Breast epithelium (tissue), 4 donors: ENCODE measurements at regions not wholly inside any gene's neighbourhood (a gene's known extent, or its start where the extent isn't known, plus 50 kb on each side); places are given as distances from the start of the nearest gene placed in this dataset.

ENCODE experiments used
- DNase-seq, 2 donors: peaks; one replicate each; pipeline ENCODE4 v3.0.0-alpha.2; 2019; ENCODE audit warnings: low spot score in 2 of 2
- H3K27ac ChIP-seq, 2 donors: fragments of 200-600 bp; sonication (generic) in 1 of 2; one replicate each; pipeline ENCODE4 v1.5.1; 2016 to 2019; ENCODE audit warnings: mild to moderate bottlenecking in 1 of 2
- H3K27me3 ChIP-seq, 2 donors: fragments of 200-600 bp; sonication (generic) in 1 of 2; one replicate each; pipeline versions ENCODE4 v1.5.1 to v1.6.0; 2017 to 2019; ENCODE audit warnings: control low read depth in 1 of 2, mild to moderate bottlenecking in 1 of 2
- H3K36me3 ChIP-seq: fragments of 200-600 bp; one replicate; pipeline ENCODE4 v1.5.1; 2019
- H3K4me1 ChIP-seq, 2 donors: fragments of 200-600 bp; sonication (generic); one replicate each; pipeline ENCODE4 v1.5.1; 2016 to 2019; ENCODE audit warnings: control low read depth in 1 of 2
- H3K4me3 ChIP-seq, 3 donors: fragments of 200-600 bp; sonication (generic); 1 replicate in 2 of 3; 2 replicates in 1 of 3; pipeline ENCODE4 v1.5.1; 2016 to 2019; ENCODE audit warnings: mild to moderate bottlenecking in 3 of 3, moderate library complexity in 2 of 3
- H3K9me3 ChIP-seq, 2 donors: fragments of 200-600 bp; sonication (generic) in 1 of 2; one replicate each; pipeline ENCODE4 v1.5.1; 2016 to 2019; ENCODE audit warnings: control low read depth in 1 of 2
- POLR2A ChIP-seq: fragments of 450-650 bp; IDR thresholded peaks from one replicate; pipeline ENCODE4 v1.6.1; 2016; ENCODE audit warnings: antibody characterized with exemption, mild to moderate bottlenecking, moderate library complexity
- POLR2AphosphoS5 ChIP-seq, 3 donors: sonication (generic); formaldehyde crosslinking; IDR thresholded peaks; one replicate each; pipeline ENCODE4 v1.6.1; 2017; ENCODE audit warnings: antibody characterized with exemption in 3 of 3
- intact Hi-C: fragments of 100-400 bp; cut with DNase I; formaldehyde crosslinking; loops from one replicate; pipeline ENCODE4 v1.15.1; 2023; ENCODE audit warnings: low total_unique reads
- TF ChIP-seq, protein P1 (sequence below), 3 donors: fragments of 450-650 bp; IDR thresholded peaks; one replicate each; pipeline ENCODE4 v1.5.1; 2016 to 2017; ENCODE audit warnings: antibody characterized with exemption in 3 of 3, mild to moderate bottlenecking in 3 of 3, moderate library complexity in 3 of 3

GRCh38 chr5:103624675-103625074, 62.1 kb upstream of the NUDT12 start:
- DNase-seq, result no peak
- intact Hi-C loops, result no loop called here

DNA sequence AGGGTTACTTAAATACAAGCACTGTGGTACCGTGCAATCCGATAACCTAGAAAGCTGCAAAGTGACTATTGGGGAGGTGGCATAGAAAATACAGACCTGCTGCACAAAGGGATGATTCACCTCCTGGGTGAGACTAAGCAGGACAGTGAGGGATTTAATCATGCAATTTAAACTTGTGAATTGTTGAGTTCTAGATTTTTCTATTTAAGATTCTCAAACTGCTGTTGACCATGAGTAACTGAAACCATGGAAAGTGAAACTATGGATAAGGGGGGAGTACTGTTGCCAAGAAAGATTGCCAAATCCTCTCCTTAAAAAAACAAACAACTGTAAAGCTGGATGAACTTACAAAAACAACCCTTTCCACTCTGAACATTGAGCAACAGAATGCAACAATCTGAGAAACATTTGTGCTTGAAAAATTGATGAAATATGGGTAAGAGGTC, 61.5 kb upstream of the NUDT12 start:
- no peak for DNase-seq
- Histone ChIP-seq H3K4me3 (no peak overlapping the region), H3K27me3 (no peaks in the 10 kb centered on the region), H3K27ac (no peak overlapping the region), H3K4me1 (no peaks in the 10 kb centered on the region), H3K36me3 (peaks cover 3% of the 10 kb centered on the region), H3K9me3 (no peaks in the 10 kb centered on the region)
- intact Hi-C loops, result no loop called here
- TF ChIP-seq POLR2AphosphoS5 (IDR thresholded peaks at IDR 0.05) (no peak), POLR2A (no peak)
- TF ChIP-seq, protein P1, sequence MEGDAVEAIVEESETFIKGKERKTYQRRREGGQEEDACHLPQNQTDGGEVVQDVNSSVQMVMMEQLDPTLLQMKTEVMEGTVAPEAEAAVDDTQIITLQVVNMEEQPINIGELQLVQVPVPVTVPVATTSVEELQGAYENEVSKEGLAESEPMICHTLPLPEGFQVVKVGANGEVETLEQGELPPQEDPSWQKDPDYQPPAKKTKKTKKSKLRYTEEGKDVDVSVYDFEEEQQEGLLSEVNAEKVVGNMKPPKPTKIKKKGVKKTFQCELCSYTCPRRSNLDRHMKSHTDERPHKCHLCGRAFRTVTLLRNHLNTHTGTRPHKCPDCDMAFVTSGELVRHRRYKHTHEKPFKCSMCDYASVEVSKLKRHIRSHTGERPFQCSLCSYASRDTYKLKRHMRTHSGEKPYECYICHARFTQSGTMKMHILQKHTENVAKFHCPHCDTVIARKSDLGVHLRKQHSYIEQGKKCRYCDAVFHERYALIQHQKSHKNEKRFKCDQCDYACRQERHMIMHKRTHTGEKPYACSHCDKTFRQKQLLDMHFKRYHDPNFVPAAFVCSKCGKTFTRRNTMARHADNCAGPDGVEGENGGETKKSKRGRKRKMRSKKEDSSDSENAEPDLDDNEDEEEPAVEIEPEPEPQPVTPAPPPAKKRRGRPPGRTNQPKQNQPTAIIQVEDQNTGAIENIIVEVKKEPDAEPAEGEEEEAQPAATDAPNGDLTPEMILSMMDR (IDR thresholded peaks at IDR 0.05), result no peak

More at GRCh38 chr5:103624675-103625074, 62.1 kb upstream of the NUDT12 start:
- Histone ChIP-seq H3K4me3 (no peak overlapping the region), H3K27ac (no peak overlapping the region), H3K4me1 (no peaks in the 10 kb centered on the region), H3K27me3 (no peaks in the 10 kb centered on the region), H3K36me3 (peaks cover 3% of the 10 kb centered on the region), H3K9me3 (no peaks in the 10 kb centered on the region)
- TF ChIP-seq POLR2A (no peak), POLR2AphosphoS5 (IDR thresholded peaks at IDR 0.05) (no peak)
- TF ChIP-seq, protein P1 (IDR thresholded peaks at IDR 0.05), result no peak

DNA sequence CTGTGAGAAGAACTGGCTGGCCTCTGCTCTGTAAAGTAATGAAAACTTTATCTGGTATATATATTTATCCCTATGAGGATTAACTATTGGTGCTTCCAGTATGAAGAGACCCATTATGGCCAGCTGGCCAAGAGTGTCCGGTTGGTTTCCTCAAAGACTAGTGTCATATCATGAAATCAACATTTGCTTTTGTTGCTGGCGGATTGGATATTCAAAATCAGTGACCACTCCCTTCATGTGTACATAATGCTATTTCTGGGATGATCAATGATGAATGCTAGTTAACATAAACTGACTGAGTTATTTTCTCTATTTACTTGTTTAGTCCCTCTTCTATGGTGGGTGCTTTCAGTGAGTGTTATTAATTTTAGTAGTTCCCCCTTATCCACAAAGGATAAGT, 60.8 kb upstream of the NUDT12 start:
- Histone ChIP-seq H3K9me3 (no peaks in the 10 kb centered on the region), H3K27ac (no peak overlapping the region), H3K4me1 (no peaks in the 10 kb centered on the region), H3K27me3 (no peaks in the 10 kb centered on the region), H3K36me3 (peaks cover 3% of the 10 kb centered on the region), H3K4me3 (no peak overlapping the region)
- no peak for DNase-seq
- TF ChIP-seq POLR2AphosphoS5 (IDR thresholded peaks at IDR 0.05) (no peak), POLR2A (no peak)
- TF ChIP-seq, protein P1 (IDR thresholded peaks at IDR 0.05), result no peak
- intact Hi-C loops, result no loop called here

- H3K27ac ChIP-seq, result no peak overlapping the region
- H3K27me3 ChIP-seq, result no peaks in the 10 kb centered on the region
- DNase-seq, result no peak
- no peaks in the 10 kb centered on the region for H3K9me3 ChIP-seq
- H3K4me1 ChIP-seq, result no peaks in the 10 kb centered on the region
- no peaks in the 10 kb centered on the region for H3K36me3 ChIP-seq
- no peak overlapping the region for H3K4me3 ChIP-seq
- intact Hi-C loops, result no loop called here
- TF ChIP-seq POLR2A, result no peak
Observed at GRCh38 chr5:103621548-103621930, 59.0 kb upstream of the NUDT12 start.

GRCh38 chr5:103620851-103621547, 58.4 kb upstream of the NUDT12 start:
- DNase-seq, result no peak

More at GRCh38 chr5:103620851-103621547, 58.4 kb upstream of the NUDT12 start:
- Histone ChIP-seq H3K4me3 (no peak overlapping the region), H3K9me3 (no peaks in the 10 kb centered on the region), H3K27ac (no peak overlapping the region), H3K27me3 (no peaks in the 10 kb centered on the region), H3K4me1 (no peaks in the 10 kb centered on the region), H3K36me3 (no peaks in the 10 kb centered on the region)
- intact Hi-C loops, result no loop called here
- no peak for TF ChIP-seq POLR2AphosphoS5 (IDR thresholded peaks at IDR 0.05)
- TF ChIP-seq, protein P1 (IDR thresholded peaks at IDR 0.05), result no peak
- TF ChIP-seq POLR2A, result no peak
